Gastrocnemius medialis (tissue), 4 donors: ENCODE measurements at regions not wholly inside any gene's neighbourhood (a gene's known extent, or its start where the extent isn't known, plus 50 kb on each side); places are given as distances from the start of the nearest gene placed in this dataset.

ENCODE experiments used
- CTCF ChIP-seq, 5 experiments: fragments of 450-650 bp in 3 of 5; fragments of 200-600 bp in 2 of 5; sonication (generic) in 2 of 5; IDR thresholded peaks in 4 of 5; conservative IDR thresholded peaks in 1 of 5; 1 replicate in 4 of 5; 2 replicates in 1 of 5; pipeline ENCODE4 v1.5.1; 2016 to 2019; ENCODE audit warnings: antibody characterized with exemption in 5 of 5, mild to moderate bottlenecking in 3 of 5, moderate library complexity in 3 of 5
- POLR2A ChIP-seq, 2 donors: fragments of 450-650 bp; IDR thresholded peaks; one replicate each; pipeline ENCODE4 v1.6.1; 2017; ENCODE audit warnings: antibody characterized with exemption in 2 of 2, mild to moderate bottlenecking in 2 of 2, moderate library complexity in 2 of 2

GRCh38 chrX:102835504-102836146, 101.4 kb upstream of the RAB40AL start:
- peak in 2 of 5 experiments; percentile 9 to 32 for TF ChIP-seq CTCF (IDR thresholded peaks at IDR 0.05 in 4 of 5, conservative IDR thresholded peaks at IDR 0.05 in 1 of 5)
- TF ChIP-seq POLR2A (IDR thresholded peaks at IDR 0.05): no peak
